ENCODE measurements at regions not wholly inside any gene's neighbourhood (a gene's known extent, or its start where the extent isn't known, plus 50 kb on each side); places are given as distances from the start of the nearest gene placed in this dataset.
"Not testable (repeated sequence)": the region's sequence is repeated elsewhere in the genome, so short reads cannot be mapped to it uniquely, and the experiment has no call there.

GRCh38 chr4:9608300-9608699, 164.1 kb downstream of the DEFB131A start:
- DNase-seq: no peak

GRCh38 chr4:9610321-9610720, 166.1 kb downstream of the DEFB131A start:
- not testable (repeated sequence) for DNase-seq

- no peak for DNase-seq
Measured at GRCh38 chr4:9611101-9611500, 166.9 kb downstream of the DEFB131A start.

- DNase-seq: not testable (repeated sequence)
Measured at GRCh38 chr4:9636411-9636810, 145.0 kb upstream of the DRD5 start.

- not testable (repeated sequence) for DNase-seq
Measured at GRCh38 chr4:9659678-9660077, 121.8 kb upstream of the DRD5 start.

GRCh38 chr4:9660955-9661354, 120.5 kb upstream of the DRD5 start:
- DNase-seq: not testable (repeated sequence)

GRCh38 chr4:9670725-9671124, 110.7 kb upstream of the DRD5 start:
- DNase-seq: not testable (repeated sequence)

GRCh38 chr4:9677357-9677756, 104.1 kb upstream of the DRD5 start:
- DNase-seq: not testable (repeated sequence)

- no peak for DNase-seq
Measured at GRCh38 chr4:9679704-9680478, 101.5 kb upstream of the DRD5 start.

GRCh38 chr4:9683174-9683573, 98.3 kb upstream of the DRD5 start:
- not testable (repeated sequence) for DNase-seq

GRCh38 chr4:9685016-9685415, 96.4 kb upstream of the DRD5 start:
- not testable (repeated sequence) for DNase-seq

- DNase-seq: no peak
Measured at GRCh38 chr4:9685692-9686091, 95.7 kb upstream of the DRD5 start.

GRCh38 chr4:9690636-9691237, 90.7 kb upstream of the DRD5 start:
- DNase-seq: not testable (repeated sequence)

GRCh38 chr4:9691238-9692065, 90.0 kb upstream of the DRD5 start:
- peak; percentile 97 for DNase-seq

GRCh38 chr4:9692791-9693491, 88.5 kb upstream of the DRD5 start:
- not testable (repeated sequence) for DNase-seq

- not testable (repeated sequence) for DNase-seq
Measured at GRCh38 chr4:9694403-9694802, 87.0 kb upstream of the DRD5 start.

GRCh38 chr4:9695994-9696393, 85.4 kb upstream of the DRD5 start:
- DNase-seq: peak; percentile 54

GRCh38 chr4:9696561-9696960, 84.9 kb upstream of the DRD5 start:
- not testable (repeated sequence) for DNase-seq

GRCh38 chr4:9702019-9702418, 79.4 kb upstream of the DRD5 start:
- not testable (repeated sequence) for DNase-seq

GRCh38 chr4:9702696-9703095, 78.7 kb upstream of the DRD5 start:
- not testable (repeated sequence) for DNase-seq

GRCh38 chr4:9703391-9703790, 78.0 kb upstream of the DRD5 start:
- peak; percentile 59 for DNase-seq

GRCh38 chr4:9704126-9704525, 77.3 kb upstream of the DRD5 start:
- DNase-seq: not testable (repeated sequence)
